Activated CD4-positive, alpha-beta T cell treated with anti-CD3 and anti-CD28 coated beads for 36 hours (primary cell): ENCODE measurements at regions not wholly inside any gene's neighbourhood (a gene's known extent, or its start where the extent isn't known, plus 50 kb on each side); places are given as distances from the start of the nearest gene placed in this dataset.

Experiments
- ATAC-seq: fragments of 200-7000 bp; cut with Tn5 transposase; one replicate; pipeline ENCODE4 v1.10.0; 2021; ENCODE audit warnings: mild to moderate bottlenecking, moderate library complexity
- CTCF ChIA-PET: fragments of 350-600 bp; sonication (Branson Sonifier 250); formaldehyde crosslinking; loops from one replicate; lab custom pipeline; 2021; ENCODE audit warnings: antibody characterized with exemption; lab: Charles Lee
- POLR2A ChIA-PET: fragments of 350-600 bp; sonication (Branson Sonifier 250); formaldehyde crosslinking; loops from one replicate; lab custom pipeline; 2021; ENCODE audit warnings: antibody characterized with exemption, inconsistent platforms; lab: Charles Lee
- DNase-seq: peaks from one replicate; pipeline ENCODE4 v3.0.0-alpha.2; 2020
- H3K27ac Mint-ChIP-seq: one replicate; pipeline ENCODE4 v1.8.0; 2021; ENCODE audit warnings: mixed read lengths
- H3K27me3 Mint-ChIP-seq: one replicate; pipeline ENCODE4 v1.8.0; 2021; ENCODE audit warnings: mixed read lengths
- H3K36me3 Mint-ChIP-seq: one replicate; pipeline ENCODE4 v1.8.0; 2021; ENCODE audit warnings: low read depth, mixed read lengths
- H3K4me1 Mint-ChIP-seq: one replicate; pipeline ENCODE4 v1.8.0; 2021; ENCODE audit warnings: mixed read lengths
- H3K4me3 Mint-ChIP-seq: one replicate; pipeline ENCODE4 v1.8.0; 2021; ENCODE audit warnings: mild to moderate bottlenecking, moderate library complexity, mixed read lengths
- H3K9me3 Mint-ChIP-seq: one replicate; pipeline ENCODE4 v1.8.0; 2021; ENCODE audit warnings: low read depth, mixed read lengths
- intact Hi-C, 2 experiments: fragments of 100-400 bp; cut with DNase I in 1 of 2; cut with micrococcal nuclease in 1 of 2; formaldehyde crosslinking; loops; one replicate each; pipeline versions ENCODE4 v1.14.2 to v1.15.1; 2022 to 2024; cut with DNase I, micrococcal nuclease

DNA sequence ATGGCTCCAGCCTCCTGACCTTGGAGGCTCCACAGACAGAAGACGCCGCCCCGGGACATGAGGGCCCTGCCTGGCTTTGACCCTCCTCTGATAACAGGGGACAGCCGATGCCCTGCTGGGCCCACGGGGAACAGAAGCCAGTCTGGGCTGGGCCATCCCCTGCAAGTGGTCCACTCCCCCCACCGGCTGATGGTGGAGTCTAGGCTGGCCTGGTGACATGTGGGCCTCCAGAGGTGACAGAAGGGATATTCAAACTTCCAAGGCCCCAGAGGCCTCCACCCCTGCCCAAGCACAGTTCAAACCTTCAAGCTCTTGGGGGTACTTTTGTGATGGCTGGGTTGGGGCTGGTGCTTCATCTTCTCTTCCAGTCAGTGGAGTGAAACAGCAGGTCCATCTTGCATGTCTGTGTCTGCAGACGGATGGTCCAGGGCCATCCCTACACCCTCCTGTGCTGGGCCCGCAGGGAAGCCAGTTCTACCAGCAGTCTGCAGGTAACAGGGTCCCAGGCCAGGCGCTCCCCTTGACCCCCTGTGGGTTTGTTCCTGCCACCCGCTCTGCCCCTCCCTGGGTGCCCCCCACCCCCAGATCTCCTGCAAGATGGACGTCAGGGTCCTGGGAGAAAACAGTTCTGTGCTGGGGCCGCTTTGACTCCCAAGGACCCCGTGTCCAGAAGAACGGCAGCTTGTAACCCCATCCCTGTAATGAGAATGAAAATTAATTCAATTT is 929.9 kb downstream of the BRD1 start:
- no peaks in the 10 kb centered on the region for H3K4me1 Mint-ChIP-seq
- H3K27me3 Mint-ChIP-seq, result peaks cover 25% of the 10 kb centered on the region
- no peak for DNase-seq
- ChIA-PET POLR2A (no interaction called here), CTCF (interaction anchor here (0.8 kb wide), 1 partner anchor 306 kb away, joined by 3 read pairs; no protein-coding TSS in a partner anchor)
- H3K36me3 Mint-ChIP-seq, result no peaks in the 10 kb centered on the region
- intact Hi-C loops, result no loop called here
- no peak overlapping the region for H3K27ac Mint-ChIP-seq
- ATAC-seq, result no peak
- H3K4me3 Mint-ChIP-seq, result no peak overlapping the region
- H3K9me3 Mint-ChIP-seq, result no peaks in the 10 kb centered on the region

DNA sequence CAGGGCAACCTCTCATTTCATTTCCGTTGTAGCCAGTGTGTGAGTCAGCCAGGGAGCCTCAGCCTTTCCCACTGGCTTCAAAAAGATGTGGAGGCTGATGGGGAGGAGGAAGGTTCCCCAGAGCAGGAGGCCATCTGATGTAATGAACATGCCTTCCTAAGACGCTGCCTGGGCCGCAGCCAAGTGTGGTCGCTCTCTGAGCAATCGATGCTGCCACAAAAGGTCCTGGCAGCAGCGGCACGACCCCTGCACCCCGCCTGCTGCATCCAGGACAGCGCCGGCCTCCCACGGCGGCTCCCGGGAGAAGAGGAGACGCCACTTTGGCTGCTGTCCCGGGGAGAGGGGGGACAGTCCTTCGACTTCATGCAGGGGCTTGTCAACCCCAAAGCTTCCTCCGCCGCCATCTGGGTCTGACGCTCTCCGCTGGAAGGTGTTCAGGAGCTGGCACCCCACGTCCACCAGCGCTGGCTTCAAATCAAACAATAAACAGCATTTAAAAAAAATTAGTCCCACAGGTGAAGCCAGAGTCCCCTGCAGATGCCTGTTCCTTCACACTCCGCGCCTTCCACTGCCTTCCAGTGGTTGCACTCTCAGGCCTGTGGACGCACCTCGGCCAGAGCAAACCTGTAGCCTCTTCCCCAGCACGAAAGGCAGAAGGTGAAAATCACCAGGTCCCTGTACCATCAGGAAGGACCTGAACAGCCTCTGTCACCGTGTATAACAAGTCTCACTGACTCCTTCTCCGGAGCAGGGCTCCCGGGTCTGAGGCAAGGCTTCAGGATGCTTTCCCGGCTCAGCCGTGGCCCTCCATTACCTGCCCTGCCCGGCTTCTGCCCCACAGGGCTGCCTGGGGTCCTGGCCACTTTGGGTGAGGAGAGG is 930.7 kb downstream of the BRD1 start:
- H3K27ac Mint-ChIP-seq, result no peak overlapping the region
- no peaks in the 10 kb centered on the region for H3K36me3 Mint-ChIP-seq

DNA sequence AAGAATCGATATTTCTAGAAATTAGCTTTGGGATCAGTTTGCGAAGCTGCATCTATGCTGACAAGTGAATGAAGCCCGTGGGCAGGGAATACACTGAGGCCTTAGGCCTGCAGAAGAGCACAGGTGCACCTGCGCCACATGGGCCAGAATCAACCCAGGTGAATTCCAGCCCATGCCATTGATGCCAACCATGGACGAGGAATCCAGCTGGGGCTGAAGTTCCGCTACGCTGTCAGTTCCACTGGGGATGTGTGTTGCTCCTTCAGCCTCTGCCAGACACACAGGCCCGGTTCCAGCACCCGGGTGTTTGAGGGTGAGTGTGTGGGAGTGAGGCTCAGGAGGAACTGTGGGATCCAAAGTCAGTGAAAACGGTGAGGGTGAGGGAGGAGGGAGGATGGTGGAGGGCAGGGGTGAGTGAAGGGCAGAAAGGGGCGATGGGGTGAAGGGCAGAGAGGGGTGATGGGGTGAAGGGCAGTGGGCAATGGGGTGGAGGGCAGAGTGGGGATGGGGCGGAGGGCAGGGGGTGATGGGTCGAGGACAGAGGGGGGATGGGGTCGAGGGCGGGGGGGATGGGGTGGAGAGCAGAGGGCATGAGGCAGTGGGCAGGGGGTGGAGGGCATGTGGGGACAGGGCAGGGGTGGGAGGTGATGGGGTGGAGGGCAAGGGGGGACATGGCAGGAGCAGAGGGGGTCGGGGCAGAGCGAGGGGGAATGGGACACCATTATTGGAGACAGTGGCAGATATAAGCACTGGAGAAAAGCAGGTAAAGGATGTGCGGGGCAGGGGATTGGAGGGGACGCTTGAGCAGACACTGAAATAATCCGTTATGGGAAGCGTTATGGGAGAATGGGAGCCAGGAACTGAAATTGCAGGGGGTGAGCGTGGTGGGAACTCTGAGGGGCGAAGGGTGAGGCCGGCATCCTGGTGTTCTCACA is 931.6 kb downstream of the BRD1 start:
- ChIA-PET POLR2A (no interaction called here), CTCF (no interaction called here)
- ATAC-seq (no peak), DNase-seq (no peak)
- no peaks in the 10 kb centered on the region for H3K4me1 Mint-ChIP-seq
- H3K27ac Mint-ChIP-seq, result no peak overlapping the region
- no peak overlapping the region for H3K4me3 Mint-ChIP-seq
- H3K27me3 Mint-ChIP-seq, result peaks cover 25% of the 10 kb centered on the region
- no peaks in the 10 kb centered on the region for H3K36me3 Mint-ChIP-seq
- intact Hi-C loops, result no loop called here
- no peaks in the 10 kb centered on the region for H3K9me3 Mint-ChIP-seq

More for the DNA sequence above, 930.7 kb downstream of the BRD1 start:
- ChIA-PET POLR2A (no interaction called here), CTCF (no interaction called here)
- no peak for DNase-seq
- H3K4me1 Mint-ChIP-seq, result no peaks in the 10 kb centered on the region
- H3K9me3 Mint-ChIP-seq, result no peaks in the 10 kb centered on the region
- intact Hi-C loops, result no loop called here
- no peak for ATAC-seq
- H3K27me3 Mint-ChIP-seq, result peaks cover 26% of the 10 kb centered on the region
- H3K4me3 Mint-ChIP-seq, result no peak overlapping the region

DNA sequence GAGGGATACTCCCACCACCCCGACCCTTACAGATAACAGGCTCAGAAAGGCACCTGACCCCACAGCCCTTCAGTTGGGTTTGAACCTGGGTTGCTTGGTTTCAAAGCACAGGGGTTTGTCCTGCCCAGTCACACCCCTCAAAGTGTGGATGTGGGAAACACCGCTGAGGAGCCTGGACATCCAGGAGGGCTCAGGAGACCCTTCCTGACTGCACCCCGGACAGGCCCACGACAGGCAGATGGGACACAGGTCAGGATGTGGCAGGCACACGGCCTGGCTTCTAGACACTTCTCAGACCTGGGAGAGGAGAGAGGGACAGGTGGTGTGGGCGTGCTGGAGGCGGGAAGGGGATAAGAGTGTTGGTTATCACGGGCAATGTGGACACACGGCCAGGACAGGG is 932.3 kb downstream of the BRD1 start:
- ChIA-PET CTCF (no interaction called here), POLR2A (no interaction called here)
- H3K27me3 Mint-ChIP-seq, result peaks cover 25% of the 10 kb centered on the region
- DNase-seq, result no peak
- no peak for ATAC-seq
- no peaks in the 10 kb centered on the region for H3K36me3 Mint-ChIP-seq
- H3K27ac Mint-ChIP-seq, result no peak overlapping the region
- intact Hi-C loops, result no loop called here
- H3K4me1 Mint-ChIP-seq, result no peaks in the 10 kb centered on the region
- no peaks in the 10 kb centered on the region for H3K9me3 Mint-ChIP-seq
- no peak overlapping the region for H3K4me3 Mint-ChIP-seq

DNA sequence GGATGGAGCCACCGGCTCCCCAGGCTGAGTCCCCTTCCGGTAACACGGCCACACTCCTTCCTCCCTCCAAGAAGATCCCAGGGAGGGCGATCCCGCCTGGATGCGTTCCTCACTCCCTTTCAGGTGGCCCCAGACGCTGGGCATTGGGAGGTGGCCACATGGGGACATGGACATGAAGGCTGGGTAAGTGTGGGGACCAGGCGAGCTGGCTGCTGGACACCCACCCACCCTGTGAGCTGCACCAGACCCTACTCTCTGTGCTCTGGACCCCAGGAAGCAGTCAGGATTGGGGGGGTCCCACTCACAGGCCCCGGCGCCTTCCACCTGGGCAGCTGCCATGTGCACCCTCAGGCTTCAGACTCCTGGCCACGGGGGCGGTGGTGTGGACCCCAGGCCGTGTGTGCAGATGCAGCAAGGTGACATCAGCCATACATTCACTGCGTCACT is 932.8 kb downstream of the BRD1 start:
- Mint-ChIP-seq H3K27me3 (peaks cover 23% of the 10 kb centered on the region), H3K27ac (no peak overlapping the region), H3K4me3 (no peak overlapping the region), H3K36me3 (no peaks in the 10 kb centered on the region), H3K9me3 (no peaks in the 10 kb centered on the region), H3K4me1 (no peaks in the 10 kb centered on the region)
- POLR2A ChIA-PET, result no interaction called here
- intact Hi-C loops, result no loop called here
- no peak for DNase-seq
- CTCF ChIA-PET, result no interaction called here
- no peak for ATAC-seq

DNA sequence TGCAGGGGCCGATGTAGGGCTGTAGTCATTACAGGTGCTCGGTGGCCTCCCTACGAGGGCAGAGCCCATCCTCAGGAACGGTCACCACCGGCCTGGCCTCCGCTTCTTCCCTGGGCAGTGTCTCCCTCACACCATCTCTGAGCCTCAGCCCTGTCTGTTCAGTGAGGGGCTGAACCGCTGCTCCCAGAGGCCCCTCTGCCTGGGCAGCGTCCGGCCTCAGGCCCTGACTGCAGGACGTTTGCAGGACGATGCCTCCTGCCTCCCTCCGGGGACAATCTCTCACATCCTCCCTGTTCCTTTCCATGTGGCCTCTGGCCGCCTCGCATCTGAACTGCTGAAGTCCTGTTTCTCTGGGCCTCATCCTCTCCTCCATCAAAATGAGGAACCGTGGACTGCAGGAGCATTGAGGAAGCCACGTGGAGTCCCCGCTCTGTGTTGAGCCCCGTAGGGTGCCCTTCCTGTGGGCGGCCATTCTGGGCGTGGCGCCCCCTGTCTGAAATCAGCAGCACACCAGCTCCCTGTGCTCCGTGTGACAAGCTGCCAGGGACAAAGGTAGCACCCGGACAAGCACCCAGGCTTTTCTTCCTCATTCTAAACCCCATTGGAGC is 933.5 kb downstream of the BRD1 start:
- DNase-seq (peak; percentile 26), ATAC-seq (no peak)
- POLR2A ChIA-PET, result no interaction called here
- H3K27me3 Mint-ChIP-seq, result peaks cover 25% of the 10 kb centered on the region
- H3K27ac Mint-ChIP-seq, result no peak overlapping the region
- no peaks in the 10 kb centered on the region for H3K4me1 Mint-ChIP-seq
- H3K9me3 Mint-ChIP-seq, result no peaks in the 10 kb centered on the region
- CTCF ChIA-PET, result no interaction called here
- no peak overlapping the region for H3K4me3 Mint-ChIP-seq
- no peaks in the 10 kb centered on the region for H3K36me3 Mint-ChIP-seq
- intact Hi-C loops, result no loop called here

DNA sequence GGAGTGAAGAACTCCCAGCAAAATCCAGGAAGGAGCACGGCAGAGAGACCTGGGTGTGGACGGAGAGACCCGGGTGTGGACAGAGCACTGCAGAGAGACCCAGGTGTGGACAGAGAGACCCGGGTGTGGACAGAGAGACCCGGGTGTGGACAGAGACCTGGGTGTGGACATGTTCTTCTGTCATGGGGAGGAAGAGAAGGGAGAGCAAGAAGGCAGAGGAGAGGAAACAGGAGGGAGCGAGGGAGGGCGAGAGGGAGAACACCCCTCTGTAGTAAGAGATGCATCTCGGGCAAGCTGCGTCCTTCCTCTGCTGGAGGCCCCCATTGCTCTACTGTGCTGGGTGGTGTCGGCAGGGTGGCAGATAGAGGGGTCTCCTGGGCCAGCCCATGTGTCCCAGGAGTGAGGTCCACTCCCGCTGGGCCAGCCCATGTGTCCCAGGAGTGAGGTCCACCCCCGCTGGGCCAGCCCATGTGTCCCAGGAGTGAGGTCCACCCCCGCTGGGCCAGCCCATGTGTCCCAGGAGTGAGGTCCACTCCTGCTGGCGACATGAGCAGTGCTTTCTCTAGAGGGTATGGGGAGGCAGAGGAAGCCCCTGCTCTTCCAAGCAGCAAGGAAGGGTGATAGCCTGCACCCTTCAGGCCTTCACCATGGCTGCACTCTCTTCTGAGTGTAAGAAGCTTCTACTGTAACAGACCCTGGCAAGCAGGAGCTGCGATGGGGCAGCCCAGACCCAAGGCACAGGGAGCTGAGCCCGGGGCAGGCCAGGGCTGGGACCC is 934.2 kb downstream of the BRD1 start:
- no peak for DNase-seq
- no peaks in the 10 kb centered on the region for H3K36me3 Mint-ChIP-seq
- ATAC-seq, result no peak

DNA sequence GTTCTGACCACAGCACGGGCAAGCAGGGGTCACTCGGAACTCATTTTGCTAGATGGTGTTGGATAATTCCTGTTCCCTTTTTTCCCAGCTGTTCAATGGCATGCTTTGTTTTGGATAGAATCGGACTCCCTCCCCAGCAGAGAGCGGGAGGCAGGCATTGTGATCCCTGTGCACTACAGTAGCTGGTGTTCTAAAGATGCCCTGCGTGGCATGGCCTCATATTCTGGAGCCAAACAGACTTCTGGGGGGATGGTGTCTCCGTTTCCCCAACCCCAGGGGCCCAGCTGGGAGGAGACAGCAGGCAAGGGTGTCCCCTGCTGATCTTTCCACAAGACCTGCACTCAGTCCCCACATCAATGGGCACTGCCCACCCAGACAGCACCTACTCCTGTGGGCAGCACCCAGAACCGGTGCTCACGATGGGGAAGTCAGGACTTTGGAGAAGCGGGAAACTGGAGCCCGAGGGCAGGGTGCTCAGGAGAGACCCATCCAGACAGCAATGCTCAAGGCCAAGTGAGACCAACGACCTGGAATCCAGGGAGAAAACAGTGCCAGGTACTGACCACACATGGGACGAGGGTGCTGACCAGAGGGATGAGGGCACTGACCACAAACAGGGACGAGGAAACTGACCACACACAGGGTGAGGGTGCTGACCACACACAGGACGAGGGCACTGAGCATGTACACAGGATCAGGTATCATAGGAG is 934.9 kb downstream of the BRD1 start:
- ChIA-PET CTCF (no interaction called here), POLR2A (interaction anchor here (0.6 kb wide), 1 partner anchor 22 kb away, joined by 3 read pairs; no protein-coding TSS in a partner anchor)
- Mint-ChIP-seq H3K27ac (no peak overlapping the region), H3K4me3 (no peak overlapping the region), H3K36me3 (no peaks in the 10 kb centered on the region), H3K9me3 (no peaks in the 10 kb centered on the region), H3K27me3 (peaks cover 27% of the 10 kb centered on the region), H3K4me1 (no peaks in the 10 kb centered on the region)
- intact Hi-C loops, result no loop called here
- DNase-seq, result no peak
- no peak for ATAC-seq

More for the DNA sequence above, 934.2 kb downstream of the BRD1 start:
- H3K27me3 Mint-ChIP-seq, result peaks cover 27% of the 10 kb centered on the region
- POLR2A ChIA-PET, result no interaction called here
- intact Hi-C loops, result no loop called here
- H3K27ac Mint-ChIP-seq, result no peak overlapping the region
- no peaks in the 10 kb centered on the region for H3K9me3 Mint-ChIP-seq
- no peak overlapping the region for H3K4me3 Mint-ChIP-seq
- CTCF ChIA-PET, result no interaction called here
- no peaks in the 10 kb centered on the region for H3K4me1 Mint-ChIP-seq

DNA sequence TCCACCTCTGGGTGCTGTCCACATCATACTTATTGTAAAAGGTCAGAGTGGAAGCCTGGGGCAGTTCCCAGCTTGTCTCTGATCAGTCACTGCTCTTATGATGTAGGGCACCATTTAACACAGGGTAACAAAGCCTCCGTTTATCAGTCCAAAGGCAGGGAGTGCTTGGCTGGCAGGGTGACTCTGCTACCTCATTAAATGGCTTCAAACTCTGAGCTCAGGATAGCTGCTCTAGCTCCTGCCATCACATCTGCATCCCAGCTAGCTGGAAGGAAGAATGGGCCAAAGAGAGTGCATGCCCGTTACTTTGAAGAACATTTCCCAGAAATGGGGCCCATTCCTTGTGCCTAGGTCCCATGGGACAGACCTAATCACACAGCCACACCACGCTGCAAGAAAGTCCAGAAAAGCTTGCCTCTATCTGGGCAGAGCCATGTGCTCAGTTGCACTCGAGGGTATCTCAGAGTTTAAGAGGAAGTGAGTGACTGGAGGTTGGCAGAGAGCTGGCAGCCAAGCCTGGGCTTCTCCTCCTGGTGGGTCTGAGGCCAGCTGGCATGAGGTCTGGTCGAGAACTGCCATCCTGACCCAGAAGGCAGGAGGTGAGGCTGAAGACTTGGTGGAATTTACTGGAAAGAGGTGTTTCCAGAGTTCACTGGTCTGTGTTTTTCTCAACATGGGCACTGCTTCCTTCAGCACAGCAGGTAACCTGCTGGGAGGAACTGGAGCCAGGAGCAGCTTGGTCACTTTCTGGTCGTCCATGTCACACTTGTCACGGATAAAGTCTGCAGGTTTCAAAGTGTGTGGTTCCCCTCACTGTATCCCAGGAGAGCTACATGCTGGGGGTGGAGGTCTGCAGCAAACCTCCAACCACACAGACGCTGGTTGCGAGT is 935.7 kb downstream of the BRD1 start:
- Mint-ChIP-seq H3K27me3 (peaks cover 23% of the 10 kb centered on the region), H3K4me1 (no peaks in the 10 kb centered on the region), H3K27ac (no peak overlapping the region), H3K4me3 (no peak overlapping the region), H3K36me3 (no peaks in the 10 kb centered on the region), H3K9me3 (no peaks in the 10 kb centered on the region)
- ChIA-PET POLR2A (interaction anchor here (0.6 kb wide), 1 partner anchor 21 kb away, joined by 3 read pairs; no protein-coding TSS in a partner anchor), CTCF (interaction anchor here (1.2 kb wide), 1 partner anchor 22 kb away, joined by 3 read pairs; no protein-coding TSS in a partner anchor)
- intact Hi-C loops, result no loop called here
- DNase-seq (no peak), ATAC-seq (no peak)
